K562 (cell line): ENCODE measurements at regions not wholly inside any gene's neighbourhood (a gene's known extent, or its start where the extent isn't known, plus 50 kb on each side); places are given as distances from the start of the nearest gene placed in this dataset.

Experiments used
- ATAC-seq: fragments of 200-7000 bp; cut with Tn5 transposase; 3 replicates; pipeline ENCODE4 v1.9.1; 2020; ENCODE audit warnings: moderate library complexity
- BruUV-seq: library from RNA; stranded (reverse); fragments of 400-500 nt; replicated peaks from 2 replicates; lab custom pipeline; 2021; lab: Mats Ljungman, UMichigan
- CTCF ChIA-PET: fragments of 300-600 bp; formaldehyde crosslinking; extraction: SDS; loops from one replicate; lab custom pipeline; 2021; ENCODE audit warnings: low intra/inter-chr PET ratio; lab: Yijun Ruan, JAX
- POLR2A ChIA-PET: fragments of 300-600, 350-650 bp; sonication (Branson Sonifier 250); formaldehyde crosslinking; extraction: SDS; loops from one replicate; lab custom pipeline; 2021; ENCODE audit warnings: antibody characterized with exemption, inconsistent platforms; lab: Yijun Ruan, JAX
- DNase-seq, 4 experiments: peaks; one replicate each; pipeline versions ENCODE4 v3.0.0 to v3.0.0-alpha.2; 2011 to 2018; ENCODE audit warnings: low spot score in 3 of 4, mixed read lengths in 3 of 4; ENCODE audit errors: extremely low read depth in 1 of 4
- FAIRE-seq: peaks from 2 replicates; lab custom pipeline; 2011; peaks lifted over from hg19 to GRCh38; lab: Jason Lieb, UNC
- H2AFZ ChIP-seq: 2 replicates; pipeline ENCODE4 v1.6.0; 2011; ENCODE audit warnings: low read depth, low read length, control low read depth, inconsistent platforms
- H3K27ac ChIP-seq: fragments of 200-600 bp; 3 replicates; pipeline ENCODE4 v1.8.0; 2011; ENCODE audit warnings: low read depth, mild to moderate bottlenecking, control low read depth, inconsistent platforms, low read length, moderate library complexity, mixed read lengths; ENCODE audit errors: extremely low read depth
- H3K27me3 ChIP-seq, 2 experiments: fragments of 300-600 bp in 1 of 2; 2 replicates in 1 of 2; 3 replicates in 1 of 2; pipeline versions ENCODE4 v1.6.0 to v1.8.0; 2011; ENCODE audit warnings: inconsistent platforms in 2 of 2, low read length in 2 of 2, mild to moderate bottlenecking in 1 of 2, mixed read lengths in 1 of 2, moderate library complexity in 1 of 2; ENCODE audit not compliant: control insufficient read depth in 2 of 2, insufficient read depth in 2 of 2
- H3K36me3 ChIP-seq: fragments of 300-600 bp; 3 replicates; pipeline ENCODE4 v1.8.0; 2011; ENCODE audit warnings: mild to moderate bottlenecking, low read length, inconsistent platforms; ENCODE audit not compliant: control insufficient read depth, insufficient read depth
- H3K4me1 ChIP-seq, 2 experiments: fragments of 200-600 bp in 1 of 2; replicated peaks in 1 of 2; 2 replicates in 1 of 2; 3 replicates in 1 of 2; pipeline versions ENCODE4 v1.5.1 to v1.8.0; 2011; ENCODE audit warnings: inconsistent platforms in 2 of 2, low read length in 2 of 2, mild to moderate bottlenecking in 1 of 2, mixed read lengths in 1 of 2, moderate library complexity in 1 of 2; ENCODE audit not compliant: control insufficient read depth in 2 of 2, insufficient read depth in 2 of 2
- H3K4me2 ChIP-seq: 2 replicates; pipeline ENCODE4 v1.6.1; 2011; ENCODE audit warnings: low read length, control low read depth, inconsistent platforms, mixed read lengths; ENCODE audit not compliant: insufficient read depth
- H3K4me3 ChIP-seq: fragments of 200-600 bp; sonication (generic), shearing (Covaris generic); 2 replicates; pipeline ENCODE4 v1.5.1; 2016; ENCODE audit warnings: control low read depth, inconsistent platforms
- H3K79me2 ChIP-seq: fragments of 200-600 bp; 3 replicates; pipeline ENCODE4 v1.8.0; 2011; ENCODE audit warnings: low read length, inconsistent platforms; ENCODE audit not compliant: control insufficient read depth, insufficient read depth
- H3K9ac ChIP-seq, 2 experiments: 2 replicates each; pipeline versions ENCODE4 v1.6.0 to v1.6.1; 2011; ENCODE audit warnings: low read depth in 2 of 2, low read length in 2 of 2, control low read depth in 1 of 2, inconsistent platforms in 1 of 2, mild to moderate bottlenecking in 1 of 2, mixed read lengths in 1 of 2; ENCODE audit not compliant: insufficient read depth in 1 of 2
- H3K9me1 ChIP-seq: one replicate; pipeline ENCODE4 v1.6.0; 2011; ENCODE audit warnings: inconsistent platforms, mild to moderate bottlenecking, low read length, moderate library complexity; ENCODE audit not compliant: control insufficient read depth, insufficient read depth
- H3K9me3 ChIP-seq: replicated peaks from 2 replicates; pipeline ENCODE4 v1.5.1; 2011; ENCODE audit warnings: low read depth, low read length, inconsistent platforms; ENCODE audit not compliant: control insufficient read depth, insufficient read depth
- H4K20me1 ChIP-seq: replicated peaks from 2 replicates; pipeline ENCODE4 v1.6.1; 2011; ENCODE audit warnings: low read length, inconsistent platforms, mixed read lengths; ENCODE audit not compliant: control insufficient read depth, insufficient read depth
- FUS ChIP-seq: fragments of 200-400 bp; formaldehyde crosslinking; optimal IDR thresholded peaks from 2 replicates; pipeline ENCODE3; 2017; ENCODE audit warnings: low read depth, low read length
- HOMEZ ChIP-seq: fragments of 250-450 bp; sonication (Bioruptor Pico); IDR thresholded peaks from 2 replicates; pipeline ENCODE4 v1.4.0; 2020; ENCODE audit warnings: mild to moderate bottlenecking, moderate library complexity
- MEIS2 ChIP-seq: fragments of 450-650 bp; IDR thresholded peaks from 2 replicates; pipeline ENCODE4 v1.6.1; 2014; ENCODE audit warnings: mild to moderate bottlenecking; ENCODE audit not compliant: partially characterized antibody
- MTF1 ChIP-seq: fragments of 250-450 bp; sonication (Bioruptor Pico); IDR thresholded peaks from 2 replicates; pipeline ENCODE4 v1.9.0; 2021; ENCODE audit warnings: moderate library complexity, mild to moderate bottlenecking, inconsistent platforms, borderline replicate concordance
- NELFE ChIP-seq: IDR thresholded peaks from 2 replicates; pipeline ENCODE4 v1.6.1; 2011; ENCODE audit warnings: mild to moderate bottlenecking; ENCODE audit not compliant: insufficient read depth, insufficient read length
- ZSCAN32 ChIP-seq: fragments of 450-650 bp; formaldehyde crosslinking; IDR thresholded peaks from 2 replicates; pipeline ENCODE4 v1.4.0; 2020; ENCODE audit warnings: mild to moderate bottlenecking, moderate library complexity
- WGBS: fragments of 100-300 bp; shearing (Covaris generic); methylation state at CpG from one replicate; pipeline ENCODE4 v1.1.6; 2016; ENCODE audit warnings: low coverage, mixed read lengths; ENCODE audit not compliant: insufficient coverage; ENCODE audit errors: missing lambda C conversion rate; 5-methylcytosine and 5-hydroxymethylcytosine counted together
- in situ Hi-C: fragments of 300-500 bp; cut with MboI; formaldehyde crosslinking; loops from 4 replicates; pipeline ENCODE4 v1.15.0; 2018; ENCODE audit warnings: inconsistent platforms, mixed read lengths
- intact Hi-C: fragments of 100-400 bp; cut with micrococcal nuclease; formaldehyde crosslinking; loops from 2 replicates; pipeline ENCODE4 v1.14.2; 2022

GRCh38 chr11:110883256-110883655 lies 171.0 kb upstream of the ARHGAP20 start:
- Histone ChIP-seq H2AFZ (no peak overlapping the region), H3K36me3 (no peaks in the 10 kb centered on the region), H3K27me3 (no peaks in the 10 kb centered on the region), H4K20me1 (no peaks in the 10 kb centered on the region), H3K4me1 (no peaks in the 10 kb centered on the region), H3K4me2 (no peak overlapping the region), H3K9me3 (no peaks in the 10 kb centered on the region), H3K9ac (no peak overlapping the region), H3K4me3 (no peak overlapping the region), H3K27ac (no peak overlapping the region), H3K9me1 (no peaks in the 10 kb centered on the region), H3K79me2 (no peaks in the 10 kb centered on the region)
- DNase-seq (no peak), FAIRE-seq (no peak), ATAC-seq (no peak)
- WGBS, result 0% methylated on average over 3 of the region's 3 CpGs
- ChIA-PET CTCF (interaction anchor here (0.7 kb wide), 1 partner anchor 122 kb away, joined by 3 read pairs; no protein-coding TSS in a partner anchor), POLR2A (no interaction called here)
- BruUV-seq, result no TSS peak
- TF ChIP-seq FUS (no peak), NELFE (no peak), MTF1 (CRISPR knock-in tag) (no peak), ZSCAN32 (no peak), HOMEZ (CRISPR knock-in tag) (no peak), MEIS2 (no peak)
- in situ Hi-C loops (no loop called here), intact Hi-C loops (no loop called here)
